ENCODE measurements at regions not wholly inside any gene's neighbourhood (a gene's known extent, or its start where the extent isn't known, plus 50 kb on each side); places are given as distances from the start of the nearest gene placed in this dataset.
"Not testable (repeated sequence)": the region's sequence is repeated elsewhere in the genome, so short reads cannot be mapped to it uniquely, and the experiment has no call there.

DNA sequence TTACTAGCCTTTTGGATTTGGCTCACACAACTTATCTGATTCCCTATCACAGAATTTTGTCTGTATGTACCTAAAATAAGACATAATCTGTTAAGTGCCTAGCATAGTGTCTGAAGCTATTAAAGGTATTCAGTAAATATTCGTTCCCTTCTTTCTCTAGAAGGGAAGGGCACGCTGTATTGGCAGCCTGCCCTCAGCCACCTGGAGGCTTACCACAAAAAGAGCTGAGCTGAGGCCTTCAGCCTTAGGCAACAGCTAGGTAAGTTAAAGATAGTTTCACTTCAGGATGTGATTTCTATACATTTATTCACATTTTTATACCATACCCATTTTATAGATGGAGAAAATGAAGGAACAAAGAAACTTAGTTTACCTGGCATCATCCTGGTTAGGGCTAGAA, 400.0 kb upstream of the LCORL start:
- H3K4me1 Mint-ChIP-seq: no peaks in the 10 kb centered on the region
- no peak overlapping the region for H3K4me3 Mint-ChIP-seq
- no peaks in the 10 kb centered on the region for H3K36me3 Mint-ChIP-seq (ENCODE audit: low read depth)
- H3K27ac Mint-ChIP-seq: no peak overlapping the region
- no peaks in the 10 kb centered on the region for H3K27me3 Mint-ChIP-seq (ENCODE audit: low read depth)
- H3K9me3 Mint-ChIP-seq: no peaks in the 10 kb centered on the region
- TF ChIP-seq, protein P1, sequence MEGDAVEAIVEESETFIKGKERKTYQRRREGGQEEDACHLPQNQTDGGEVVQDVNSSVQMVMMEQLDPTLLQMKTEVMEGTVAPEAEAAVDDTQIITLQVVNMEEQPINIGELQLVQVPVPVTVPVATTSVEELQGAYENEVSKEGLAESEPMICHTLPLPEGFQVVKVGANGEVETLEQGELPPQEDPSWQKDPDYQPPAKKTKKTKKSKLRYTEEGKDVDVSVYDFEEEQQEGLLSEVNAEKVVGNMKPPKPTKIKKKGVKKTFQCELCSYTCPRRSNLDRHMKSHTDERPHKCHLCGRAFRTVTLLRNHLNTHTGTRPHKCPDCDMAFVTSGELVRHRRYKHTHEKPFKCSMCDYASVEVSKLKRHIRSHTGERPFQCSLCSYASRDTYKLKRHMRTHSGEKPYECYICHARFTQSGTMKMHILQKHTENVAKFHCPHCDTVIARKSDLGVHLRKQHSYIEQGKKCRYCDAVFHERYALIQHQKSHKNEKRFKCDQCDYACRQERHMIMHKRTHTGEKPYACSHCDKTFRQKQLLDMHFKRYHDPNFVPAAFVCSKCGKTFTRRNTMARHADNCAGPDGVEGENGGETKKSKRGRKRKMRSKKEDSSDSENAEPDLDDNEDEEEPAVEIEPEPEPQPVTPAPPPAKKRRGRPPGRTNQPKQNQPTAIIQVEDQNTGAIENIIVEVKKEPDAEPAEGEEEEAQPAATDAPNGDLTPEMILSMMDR (IDR thresholded peaks at IDR 0.05; ENCODE audit: unreplicated experiment in 3 of 3): no peak

DNA sequence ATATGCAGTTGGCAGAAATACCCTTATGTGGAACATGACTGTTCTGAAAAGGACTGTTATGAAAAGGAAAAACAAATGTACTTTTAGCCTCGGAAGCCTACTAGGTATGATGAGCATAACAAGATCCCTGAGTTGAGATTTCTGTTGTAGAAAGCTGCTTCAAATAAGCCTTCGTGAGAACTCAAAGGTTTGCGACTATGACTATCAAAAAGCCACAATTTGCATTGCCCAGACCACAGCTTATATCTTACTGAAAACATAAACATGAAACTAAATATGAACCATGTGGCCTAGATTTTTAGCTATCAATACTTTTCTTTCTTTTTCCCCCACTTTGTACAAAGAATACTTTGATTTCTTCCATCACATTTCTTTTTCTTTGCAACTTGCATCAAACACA, 398.2 kb upstream of the LCORL start:
- H3K4me1 Mint-ChIP-seq: no peaks in the 10 kb centered on the region
- no peak overlapping the region for H3K27ac Mint-ChIP-seq
- TF ChIP-seq, protein P1 (IDR thresholded peaks at IDR 0.05; ENCODE audit: unreplicated experiment in 3 of 3): no peak
- H3K4me3 Mint-ChIP-seq: no peak overlapping the region
- H3K9me3 Mint-ChIP-seq: no peaks in the 10 kb centered on the region
- no peaks in the 10 kb centered on the region for H3K27me3 Mint-ChIP-seq (ENCODE audit: low read depth)
- H3K36me3 Mint-ChIP-seq (ENCODE audit: low read depth): no peaks in the 10 kb centered on the region

DNA sequence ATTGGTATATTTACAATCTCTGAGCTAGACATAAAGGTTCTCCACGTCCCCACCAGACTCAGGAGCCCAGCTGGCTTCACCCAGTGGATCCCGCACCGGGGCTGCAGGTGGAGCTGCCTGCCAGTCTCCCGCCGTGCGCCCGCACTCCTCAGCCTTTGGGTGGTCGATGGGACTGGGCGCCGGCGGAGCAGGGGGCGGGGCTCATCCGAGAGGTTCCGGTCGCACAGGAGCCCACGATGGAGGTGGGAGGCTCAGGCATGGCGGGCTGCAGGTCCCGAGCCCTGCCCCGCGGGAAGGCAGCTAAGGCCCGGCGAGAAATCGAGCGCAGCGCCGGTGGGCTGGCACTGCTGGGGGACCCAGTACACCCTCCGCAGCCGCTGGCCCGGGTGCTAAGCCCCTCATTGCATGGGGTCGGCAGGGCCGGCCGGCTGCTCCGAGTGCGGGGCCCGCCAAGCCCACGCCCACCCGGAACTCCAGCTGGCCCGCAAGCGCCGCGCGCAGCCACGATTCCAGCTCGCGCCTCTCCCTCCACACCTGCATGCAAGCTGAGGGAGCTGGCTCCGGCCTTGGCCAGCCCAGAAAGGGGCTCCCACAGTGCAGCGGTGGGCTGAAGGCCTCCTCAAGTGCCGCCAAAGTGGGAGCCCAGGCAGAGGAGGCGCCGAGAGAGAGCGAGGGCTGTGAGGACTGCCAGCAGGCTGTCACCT, 396.8 kb upstream of the LCORL start:
- H3K27me3 Mint-ChIP-seq (ENCODE audit: low read depth): not testable (repeated sequence)

DNA sequence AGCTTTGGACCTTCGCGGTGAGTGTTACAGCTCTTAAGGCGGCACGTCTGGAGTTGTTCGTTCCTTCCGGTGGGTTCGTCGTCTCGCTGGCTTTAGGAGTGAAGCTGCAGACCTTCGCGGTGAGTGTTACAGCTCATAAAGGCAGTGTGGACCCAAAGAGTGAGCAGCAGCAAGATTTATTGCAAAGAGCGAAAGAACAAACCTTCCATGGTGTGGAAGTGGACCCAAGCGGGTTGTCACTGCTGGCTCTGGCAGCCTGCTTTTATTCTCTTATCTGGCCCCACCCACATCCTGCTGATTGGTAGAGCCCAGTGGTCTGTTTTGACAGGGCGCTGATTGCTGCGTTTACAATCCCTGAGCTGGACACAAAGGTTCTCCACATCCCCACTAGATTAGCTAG, 396.1 kb upstream of the LCORL start:
- H3K9me3 Mint-ChIP-seq; H3K27me3 Mint-ChIP-seq (ENCODE audit: low read depth); H3K36me3 Mint-ChIP-seq (ENCODE audit: low read depth); H3K27ac Mint-ChIP-seq; H3K4me1 Mint-ChIP-seq; H3K4me3 Mint-ChIP-seq: not testable (repeated sequence)

More for the DNA sequence above, 396.8 kb upstream of the LCORL start:
- not testable (repeated sequence) for H3K4me3 Mint-ChIP-seq; H3K36me3 Mint-ChIP-seq (ENCODE audit: low read depth); H3K27ac Mint-ChIP-seq; H3K9me3 Mint-ChIP-seq; H3K4me1 Mint-ChIP-seq

DNA sequence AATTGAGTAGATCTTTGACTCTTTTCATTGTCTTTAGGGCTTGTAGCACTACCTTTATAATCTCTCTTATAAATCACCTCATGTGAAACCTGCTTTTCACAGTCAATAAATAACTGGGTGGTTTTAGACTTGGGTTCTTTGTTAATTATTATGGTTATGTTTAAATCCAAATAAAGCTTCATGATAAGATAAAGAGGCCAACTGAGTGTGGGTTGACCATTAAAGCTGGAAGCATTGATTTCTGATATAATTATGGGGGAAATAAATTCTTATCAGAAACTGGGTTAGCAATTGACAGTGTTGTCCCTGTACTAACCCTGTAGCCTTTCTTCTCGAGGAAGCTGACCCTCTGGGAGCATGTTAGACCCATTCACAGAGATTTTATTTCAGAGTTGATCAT, 384.7 kb upstream of the LCORL start:
- TF ChIP-seq, protein P1 (IDR thresholded peaks at IDR 0.05; ENCODE audit: unreplicated experiment in 3 of 3): no peak
- no peaks in the 10 kb centered on the region for H3K27me3 Mint-ChIP-seq (ENCODE audit: low read depth)
- H3K9me3 Mint-ChIP-seq: no peaks in the 10 kb centered on the region
- H3K4me1 Mint-ChIP-seq: no peaks in the 10 kb centered on the region
- no peaks in the 10 kb centered on the region for H3K36me3 Mint-ChIP-seq (ENCODE audit: low read depth)
- H3K27ac Mint-ChIP-seq: no peak overlapping the region
- no peak overlapping the region for H3K4me3 Mint-ChIP-seq

DNA sequence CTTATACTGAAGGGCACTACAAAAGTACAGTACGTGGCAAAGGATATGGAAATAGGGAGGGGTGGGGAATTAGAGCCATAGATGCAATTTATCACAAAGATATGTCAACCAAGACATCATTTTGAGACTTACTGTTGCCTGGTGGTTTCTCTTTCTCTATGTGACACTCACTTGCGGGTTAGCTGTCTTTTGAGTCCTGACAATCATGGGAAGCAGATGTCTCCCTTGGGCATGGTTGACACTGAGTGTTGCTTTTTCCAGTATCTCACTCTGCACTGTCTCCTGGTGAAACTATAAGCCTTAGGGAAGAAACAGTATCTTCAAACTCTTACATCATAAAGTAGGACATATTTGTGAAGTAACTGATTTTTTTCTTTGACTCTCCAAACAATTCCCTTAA, 383.5 kb upstream of the LCORL start:
- no peak overlapping the region for H3K4me3 Mint-ChIP-seq
- TF ChIP-seq, protein P1 (IDR thresholded peaks at IDR 0.05; ENCODE audit: unreplicated experiment in 3 of 3): no peak
- H3K4me1 Mint-ChIP-seq: no peaks in the 10 kb centered on the region
- H3K27ac Mint-ChIP-seq: no peak overlapping the region
- no peaks in the 10 kb centered on the region for H3K27me3 Mint-ChIP-seq (ENCODE audit: low read depth)
- no peaks in the 10 kb centered on the region for H3K9me3 Mint-ChIP-seq
- H3K36me3 Mint-ChIP-seq (ENCODE audit: low read depth): no peaks in the 10 kb centered on the region

DNA sequence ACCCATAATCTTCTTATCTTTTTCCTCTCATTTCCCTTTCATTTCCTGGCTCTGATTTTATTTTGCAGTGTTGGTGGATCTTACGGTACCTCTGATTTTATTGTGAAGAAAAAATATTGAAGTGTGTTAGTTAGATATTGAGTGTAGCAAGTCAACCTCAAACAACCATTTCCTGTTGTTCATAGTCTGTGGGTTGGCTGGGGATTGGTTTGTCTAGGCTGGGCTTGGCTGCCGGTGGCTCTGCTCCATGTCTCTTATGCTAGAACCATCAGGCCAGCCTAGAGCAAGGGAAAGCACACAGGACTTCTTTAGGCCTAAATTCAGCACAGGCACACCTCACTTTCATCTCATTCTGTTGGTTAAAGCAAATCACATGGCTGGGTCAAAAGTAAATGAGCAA, 383.1 kb upstream of the LCORL start:
- Mint-ChIP-seq H3K9me3 (no peaks in the 10 kb centered on the region), H3K4me3 (no peak overlapping the region)
- TF ChIP-seq, protein P1 (IDR thresholded peaks at IDR 0.05; ENCODE audit: unreplicated experiment in 3 of 3): no peak

More for the DNA sequence above, 383.1 kb upstream of the LCORL start:
- Mint-ChIP-seq H3K4me1 (no peaks in the 10 kb centered on the region), H3K27me3 (ENCODE audit: low read depth) (no peaks in the 10 kb centered on the region), H3K36me3 (ENCODE audit: low read depth) (no peaks in the 10 kb centered on the region), H3K27ac (no peak overlapping the region)
